Colonic mucosa (tissue), 4 donors: ENCODE measurements at regions not wholly inside any gene's neighbourhood (a gene's known extent, or its start where the extent isn't known, plus 50 kb on each side); places are given as distances from the start of the nearest gene placed in this dataset.

Experiments
- DNase-seq: peaks from one replicate; pipeline ENCODE4 v3.0.0-alpha.2; 2020
- H3K27ac ChIP-seq: fragments of 200-600 bp; one replicate; pipeline ENCODE4 v1.8.0; 2021
- H3K27me3 ChIP-seq: fragments of 200-600 bp; one replicate; pipeline ENCODE4 v1.8.0; 2021
- H3K36me3 ChIP-seq: fragments of 200-600 bp; one replicate; pipeline ENCODE4 v1.8.0; 2021
- H3K4me1 ChIP-seq: fragments of 200-600 bp; one replicate; pipeline ENCODE4 v1.8.0; 2021; ENCODE audit warnings: mild to moderate bottlenecking
- H3K4me3 ChIP-seq: fragments of 200-600 bp; one replicate; pipeline ENCODE4 v1.8.0; 2021
- H3K9ac ChIP-seq, 2 donors: one replicate each; pipeline ENCODE4 v1.7.0; 2013; ENCODE audit warnings: control low read depth in 2 of 2, low read depth in 2 of 2, low read length in 2 of 2
- H3K9me3 ChIP-seq: fragments of 200-600 bp; one replicate; pipeline ENCODE4 v1.8.0; 2021
- intact Hi-C: fragments of 100-400 bp; cut with DNase I; formaldehyde crosslinking; loops from one replicate; pipeline ENCODE4 v1.14.1; 2022
- TF ChIP-seq, protein P1 (sequence below): fragments of 200-600 bp; IDR thresholded peaks from one replicate; pipeline ENCODE4 v1.8.0; 2022; ENCODE audit warnings: antibody characterized with exemption, mild to moderate bottlenecking
- donor health status: healthy.
- donor health status: DM: no; HTN: no; CAD: no.
- donor health status: DM: no; HTN: no; CAD: no.

DNA sequence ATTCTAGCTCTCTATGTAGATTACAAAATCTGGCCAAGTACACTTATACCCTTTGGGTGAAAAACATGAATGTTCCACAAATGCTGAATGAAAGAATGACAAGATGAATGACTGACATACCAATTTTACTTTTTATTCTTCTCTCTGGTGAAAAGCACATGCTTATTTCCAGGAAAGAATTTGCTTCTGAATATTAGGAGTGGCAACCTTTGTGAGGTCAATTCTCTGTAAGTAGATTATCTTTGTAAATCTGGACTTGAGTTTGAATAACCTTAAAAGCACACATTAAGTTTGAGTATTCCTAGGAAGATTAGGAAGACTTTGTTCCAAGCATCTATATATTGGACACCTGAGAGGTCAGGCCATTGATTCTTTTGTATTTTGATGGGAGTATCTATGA is 78.1 kb upstream of the P2RY1 start:
- H3K27ac ChIP-seq: no peak overlapping the region
- DNase-seq: no peak
- no peaks in the 10 kb centered on the region for H3K9me3 ChIP-seq
- intact Hi-C loops: no loop called here
- TF ChIP-seq, protein P1, sequence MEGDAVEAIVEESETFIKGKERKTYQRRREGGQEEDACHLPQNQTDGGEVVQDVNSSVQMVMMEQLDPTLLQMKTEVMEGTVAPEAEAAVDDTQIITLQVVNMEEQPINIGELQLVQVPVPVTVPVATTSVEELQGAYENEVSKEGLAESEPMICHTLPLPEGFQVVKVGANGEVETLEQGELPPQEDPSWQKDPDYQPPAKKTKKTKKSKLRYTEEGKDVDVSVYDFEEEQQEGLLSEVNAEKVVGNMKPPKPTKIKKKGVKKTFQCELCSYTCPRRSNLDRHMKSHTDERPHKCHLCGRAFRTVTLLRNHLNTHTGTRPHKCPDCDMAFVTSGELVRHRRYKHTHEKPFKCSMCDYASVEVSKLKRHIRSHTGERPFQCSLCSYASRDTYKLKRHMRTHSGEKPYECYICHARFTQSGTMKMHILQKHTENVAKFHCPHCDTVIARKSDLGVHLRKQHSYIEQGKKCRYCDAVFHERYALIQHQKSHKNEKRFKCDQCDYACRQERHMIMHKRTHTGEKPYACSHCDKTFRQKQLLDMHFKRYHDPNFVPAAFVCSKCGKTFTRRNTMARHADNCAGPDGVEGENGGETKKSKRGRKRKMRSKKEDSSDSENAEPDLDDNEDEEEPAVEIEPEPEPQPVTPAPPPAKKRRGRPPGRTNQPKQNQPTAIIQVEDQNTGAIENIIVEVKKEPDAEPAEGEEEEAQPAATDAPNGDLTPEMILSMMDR: no peak
- no peaks in the 10 kb centered on the region for H3K36me3 ChIP-seq
- H3K9ac ChIP-seq: no peak overlapping the region
- H3K4me1 ChIP-seq: no peaks in the 10 kb centered on the region
- no peaks in the 10 kb centered on the region for H3K27me3 ChIP-seq
- H3K4me3 ChIP-seq: no peak overlapping the region

DNA sequence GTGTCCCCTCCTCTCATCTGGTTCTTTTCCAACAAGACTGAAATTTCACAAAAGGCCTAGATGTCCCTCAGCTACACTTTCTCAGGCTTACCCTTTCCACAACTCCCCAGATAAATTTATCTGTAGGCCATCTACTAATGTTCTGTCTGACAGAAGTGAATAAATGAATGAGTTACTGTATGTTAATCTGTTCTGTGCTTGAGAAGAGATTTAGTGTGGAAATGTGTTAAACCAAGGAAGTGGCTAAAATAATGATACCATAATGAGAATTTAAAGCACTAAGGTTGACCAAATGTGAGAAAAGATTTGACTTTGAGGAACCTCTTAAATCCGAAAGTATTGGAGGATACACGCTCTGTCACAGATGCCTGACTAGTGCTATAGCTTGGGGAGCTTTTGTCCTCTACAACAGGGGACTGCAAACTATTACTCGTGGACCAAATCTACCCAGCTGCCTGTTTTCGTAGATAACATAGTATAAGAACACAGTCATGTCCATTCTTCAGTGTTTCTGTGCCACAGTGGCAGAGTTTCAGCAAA is 74.8 kb upstream of the P2RY1 start:
- no peaks in the 10 kb centered on the region for H3K27me3 ChIP-seq
- H3K4me3 ChIP-seq: no peak overlapping the region
- no peaks in the 10 kb centered on the region for H3K9me3 ChIP-seq
- no peaks in the 10 kb centered on the region for H3K4me1 ChIP-seq
- no peaks in the 10 kb centered on the region for H3K36me3 ChIP-seq
- no peak overlapping the region for H3K9ac ChIP-seq
- intact Hi-C loops: no loop called here
- no peak for DNase-seq
- TF ChIP-seq, protein P1: no peak
- no peak overlapping the region for H3K27ac ChIP-seq

DNA sequence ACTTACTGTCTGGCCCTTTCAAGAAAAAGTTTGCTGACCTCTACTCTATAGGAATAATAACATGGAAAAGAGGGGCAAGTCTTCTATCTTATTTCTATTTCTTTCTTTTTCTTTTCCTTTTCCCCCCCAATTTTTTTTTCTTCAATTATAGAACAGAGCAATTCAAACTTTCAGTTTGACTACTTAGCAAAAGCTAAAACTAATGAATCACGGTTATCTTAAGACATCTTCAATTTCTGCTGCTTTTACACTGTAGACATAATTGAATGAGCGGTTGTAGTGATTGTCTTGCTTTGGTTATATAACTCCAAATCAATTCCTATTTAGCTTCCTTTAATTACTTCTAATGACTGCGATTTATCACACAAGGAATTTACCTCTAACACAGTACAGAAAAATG is 74.3 kb upstream of the P2RY1 start:
- TF ChIP-seq, protein P1: no peak
- intact Hi-C loops: no loop called here
- Histone ChIP-seq H3K9me3 (no peaks in the 10 kb centered on the region), H3K4me3 (no peak overlapping the region), H3K27me3 (no peaks in the 10 kb centered on the region), H3K9ac (no peak overlapping the region), H3K4me1 (no peaks in the 10 kb centered on the region), H3K27ac (no peak overlapping the region), H3K36me3 (no peaks in the 10 kb centered on the region)
- DNase-seq: no peak

DNA sequence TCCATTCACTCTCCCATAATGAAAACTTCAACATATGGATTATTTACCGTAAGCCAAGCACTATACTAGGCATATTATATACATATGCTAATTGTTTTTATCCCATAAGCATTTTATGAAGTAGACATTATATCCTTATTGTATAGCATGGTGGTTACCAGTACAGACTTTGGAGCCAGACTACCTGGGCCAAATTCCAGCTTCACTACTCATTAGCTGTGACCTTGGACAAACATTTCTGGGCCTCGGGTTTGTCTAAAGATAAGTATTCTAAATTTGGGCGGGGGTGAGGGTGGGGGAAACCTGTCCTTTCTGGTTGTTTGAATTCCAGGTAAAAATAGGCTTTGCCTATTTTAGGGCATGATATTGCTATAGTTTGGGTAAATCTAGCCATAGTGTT is 66.5 kb upstream of the P2RY1 start:
- Histone ChIP-seq H3K4me1 (no peaks in the 10 kb centered on the region), H3K9me3 (no peaks in the 10 kb centered on the region), H3K36me3 (no peaks in the 10 kb centered on the region), H3K27me3 (no peaks in the 10 kb centered on the region), H3K4me3 (no peak overlapping the region), H3K27ac (no peak overlapping the region), H3K9ac (no peak overlapping the region)
- DNase-seq: no peak
- TF ChIP-seq, protein P1: no peak
- intact Hi-C loops: no loop called here

DNA sequence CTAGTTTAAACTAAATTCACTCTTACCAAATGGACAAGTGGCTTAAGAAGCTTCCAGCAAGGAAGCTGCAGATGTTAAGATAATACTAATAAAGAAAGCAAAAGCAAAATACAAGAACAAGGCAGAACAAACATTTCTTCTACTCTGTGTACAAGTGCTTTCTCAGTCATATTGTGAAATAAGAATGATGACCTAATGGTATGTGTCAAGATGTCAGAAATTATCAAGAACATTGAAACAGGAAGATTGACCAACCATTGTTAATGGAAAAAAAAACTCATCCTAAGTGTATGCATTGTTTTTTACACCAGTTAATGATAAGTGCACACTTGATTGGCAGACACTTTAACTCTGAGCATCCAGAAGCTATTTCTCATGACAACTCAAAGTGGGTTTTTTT is 65.4 kb upstream of the P2RY1 start:
- intact Hi-C loops: no loop called here

More for the DNA sequence above, 65.4 kb upstream of the P2RY1 start:
- Histone ChIP-seq H3K27me3 (no peaks in the 10 kb centered on the region), H3K27ac (no peak overlapping the region), H3K4me1 (no peaks in the 10 kb centered on the region), H3K9me3 (no peaks in the 10 kb centered on the region), H3K4me3 (no peak overlapping the region), H3K36me3 (no peaks in the 10 kb centered on the region), H3K9ac (no peak overlapping the region)
- TF ChIP-seq, protein P1: no peak
- no peak for DNase-seq
